Kidney (tissue), 13 donors: ENCODE measurements at regions not wholly inside any gene's neighbourhood (a gene's known extent, or its start where the extent isn't known, plus 50 kb on each side); places are given as distances from the start of the nearest gene placed in this dataset.
A peak's percentile ranks its signal among the peaks of the same experiment; 100 is the strongest.

Experiments used
- DNase-seq, 5 donors: peaks; one replicate each; pipeline ENCODE4 v3.0.0-alpha.2; 2013 to 2020
- FAIRE-seq: peaks from 2 replicates; lab custom pipeline; 2012; peaks lifted over from hg19 to GRCh38; lab: Jason Lieb, UNC
- H3K27ac ChIP-seq, 2 donors: one replicate each; pipeline ENCODE4 v1.7.0; 2013; ENCODE audit warnings: low read depth in 2 of 2, low read length in 2 of 2, inconsistent platforms in 1 of 2
- H3K27me3 ChIP-seq: one replicate; pipeline ENCODE4 v1.7.1; 2013; ENCODE audit warnings: low read length, inconsistent platforms; ENCODE audit not compliant: control insufficient read depth, insufficient read depth
- H3K36me3 ChIP-seq, 3 donors: one replicate each; pipeline versions ENCODE4 v1.7.0 to v1.7.1; 2013; ENCODE audit warnings: low read length in 3 of 3, control low read depth in 1 of 3, inconsistent platforms in 1 of 3; ENCODE audit not compliant: insufficient read depth in 3 of 3, control insufficient read depth in 2 of 3
- H3K4me1 ChIP-seq, 3 donors: one replicate each; pipeline versions ENCODE4 v1.7.0 to v1.7.1; 2013; ENCODE audit warnings: low read length in 3 of 3, inconsistent platforms in 1 of 3, low read depth in 1 of 3; ENCODE audit not compliant: control insufficient read depth in 2 of 3, insufficient read depth in 2 of 3
- H3K4me3 ChIP-seq, 3 donors: one replicate each; pipeline versions ENCODE4 v1.7.0 to v1.8.1; 2013; ENCODE audit warnings: low read length in 3 of 3, control low read depth in 1 of 3, inconsistent platforms in 1 of 3
- H3K9ac ChIP-seq, 3 donors: one replicate each; pipeline versions ENCODE4 v1.7.0 to v1.7.1; 2013; ENCODE audit warnings: low read length in 3 of 3, control low read depth in 1 of 3, inconsistent platforms in 1 of 3
- H3K9me3 ChIP-seq, 3 donors: one replicate each; pipeline versions ENCODE4 v1.7.0 to v1.7.1; 2013; ENCODE audit warnings: low read length in 3 of 3, control low read depth in 1 of 3, inconsistent platforms in 1 of 3; ENCODE audit not compliant: control insufficient read depth in 2 of 3, insufficient read depth in 1 of 3
- CTCF ChIP-seq: IDR thresholded peaks from 3 replicates; pipeline ENCODE4 v1.5.1; 2012; ENCODE audit warnings: mild to moderate bottlenecking, moderate library complexity, borderline replicate concordance; ENCODE audit not compliant: insufficient read depth; ENCODE audit errors: extremely low read depth
- intact Hi-C: fragments of 100-400 bp; cut with DNase I; formaldehyde crosslinking; loops from one replicate; pipeline ENCODE4 v1.11.1; 2022
- donor health status: control.
- donor health status: control.
- donor health status: control.
- donor health status: control.
- donor health status: control.
- donor health status: DM: yes; HTN: yes; CAD: no.
- donor health status: Normal renal cell carcinoma (clear cell type).

GRCh38 chr4:174088795-174089194 lies 194.7 kb downstream of the FBXO8 start:
- no peaks in the 10 kb centered on the region for H3K9me3 ChIP-seq
- no peak overlapping the region for H3K9ac ChIP-seq
- H3K4me3 ChIP-seq: no peak overlapping the region
- no peaks in the 10 kb centered on the region for H3K4me1 ChIP-seq
- DNase-seq (peak in 1 of 5 donors; percentile 14), FAIRE-seq (no peak)
- no peaks in the 10 kb centered on the region for H3K27me3 ChIP-seq
- no peaks in the 10 kb centered on the region for H3K36me3 ChIP-seq
- H3K27ac ChIP-seq: no peak overlapping the region
- no peak for TF ChIP-seq CTCF
- intact Hi-C loops: no loop called here

DNA sequence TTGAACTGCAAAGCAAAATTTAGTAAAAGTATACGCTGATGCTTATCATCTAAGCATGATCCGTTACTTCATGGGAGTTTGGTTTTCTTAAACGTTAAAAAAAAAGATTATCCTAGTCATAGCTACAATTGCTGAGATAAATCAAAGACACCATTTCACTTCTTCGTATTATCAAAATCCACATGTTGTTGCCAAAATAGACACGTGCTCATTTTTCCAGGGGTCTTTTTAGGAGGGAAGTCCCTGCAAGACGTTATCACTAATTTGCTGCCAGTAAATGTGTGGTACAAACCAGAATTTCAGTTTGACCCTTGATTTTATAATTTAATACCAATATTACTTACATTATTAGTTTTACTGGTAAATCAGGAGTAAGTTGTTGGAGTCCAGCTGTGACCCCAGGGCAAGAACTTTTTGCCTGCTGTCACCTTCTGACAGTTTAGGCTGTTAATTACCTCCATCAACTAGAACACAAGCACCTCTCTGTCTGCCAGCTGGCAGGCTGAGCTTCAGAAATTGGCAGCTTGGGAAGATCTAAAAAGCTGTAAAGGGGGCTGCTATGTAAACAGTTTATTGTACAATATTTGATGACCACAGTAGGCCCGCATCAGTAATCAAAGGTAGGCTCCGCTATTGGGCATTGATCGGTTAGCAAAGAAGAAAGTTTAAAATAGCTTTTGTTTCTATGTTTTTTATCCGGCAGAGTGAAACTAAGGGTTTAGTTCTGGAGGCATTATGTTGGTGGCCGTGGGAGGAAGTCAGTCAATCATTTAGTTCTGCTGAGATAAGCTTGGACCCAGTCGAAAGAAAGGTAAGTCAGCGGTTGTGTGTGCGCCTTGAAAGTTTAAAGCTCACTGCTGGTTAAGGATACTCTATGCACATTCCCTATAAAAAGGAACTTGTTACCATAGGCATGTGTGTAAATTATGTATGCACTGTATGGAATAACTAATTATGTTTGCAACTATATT lies 196.4 kb downstream of the FBXO8 start:
- Histone ChIP-seq H3K27me3 (no peaks in the 10 kb centered on the region), H3K27ac (no peak overlapping the region), H3K9ac (no peak overlapping the region), H3K9me3 (no peaks in the 10 kb centered on the region), H3K4me1 (no peaks in the 10 kb centered on the region), H3K4me3 (no peak overlapping the region), H3K36me3 (no peaks in the 10 kb centered on the region)
- peak in 2 of 5 donors; percentile 25 to 26 for DNase-seq
- TF ChIP-seq CTCF: no peak
- intact Hi-C loops: no loop called here
- no peak for FAIRE-seq

GRCh38 chr4:174084981-174085380 lies 198.5 kb downstream of the FBXO8 start:
- no peak overlapping the region for H3K9ac ChIP-seq
- no peaks in the 10 kb centered on the region for H3K9me3 ChIP-seq
- H3K4me3 ChIP-seq: no peak overlapping the region
- no peak for DNase-seq
- H3K36me3 ChIP-seq: no peaks in the 10 kb centered on the region
- no peak for FAIRE-seq
- no peak overlapping the region for H3K27ac ChIP-seq
- no peaks in the 10 kb centered on the region for H3K27me3 ChIP-seq
- H3K4me1 ChIP-seq: no peaks in the 10 kb centered on the region
- no peak for TF ChIP-seq CTCF
- intact Hi-C loops: no loop called here
